ENCODE measurements at regions not wholly inside any gene's neighbourhood (a gene's known extent, or its start where the extent isn't known, plus 50 kb on each side); places are given as distances from the start of the nearest gene placed in this dataset.

GRCh38 chr13:78750735-78751134, 91.8 kb upstream of the OBI1 start:
- WGBS (ENCODE audit: insufficient coverage, low coverage, low lambda C conversion rate, missing lambda C conversion rate): 76% methylated on average over 2 of the region's 2 CpGs
- Histone ChIP-seq H3K36me3 (no peaks in the 10 kb centered on the region), H3K27ac (no peak overlapping the region), H3K27me3 (no peaks in the 10 kb centered on the region), H3K9me3 (no peaks in the 10 kb centered on the region), H3K4me1 (no peaks in the 10 kb centered on the region), H3K4me3 (no peak overlapping the region)
- no peak for ATAC-seq
- TF ChIP-seq, protein P1, sequence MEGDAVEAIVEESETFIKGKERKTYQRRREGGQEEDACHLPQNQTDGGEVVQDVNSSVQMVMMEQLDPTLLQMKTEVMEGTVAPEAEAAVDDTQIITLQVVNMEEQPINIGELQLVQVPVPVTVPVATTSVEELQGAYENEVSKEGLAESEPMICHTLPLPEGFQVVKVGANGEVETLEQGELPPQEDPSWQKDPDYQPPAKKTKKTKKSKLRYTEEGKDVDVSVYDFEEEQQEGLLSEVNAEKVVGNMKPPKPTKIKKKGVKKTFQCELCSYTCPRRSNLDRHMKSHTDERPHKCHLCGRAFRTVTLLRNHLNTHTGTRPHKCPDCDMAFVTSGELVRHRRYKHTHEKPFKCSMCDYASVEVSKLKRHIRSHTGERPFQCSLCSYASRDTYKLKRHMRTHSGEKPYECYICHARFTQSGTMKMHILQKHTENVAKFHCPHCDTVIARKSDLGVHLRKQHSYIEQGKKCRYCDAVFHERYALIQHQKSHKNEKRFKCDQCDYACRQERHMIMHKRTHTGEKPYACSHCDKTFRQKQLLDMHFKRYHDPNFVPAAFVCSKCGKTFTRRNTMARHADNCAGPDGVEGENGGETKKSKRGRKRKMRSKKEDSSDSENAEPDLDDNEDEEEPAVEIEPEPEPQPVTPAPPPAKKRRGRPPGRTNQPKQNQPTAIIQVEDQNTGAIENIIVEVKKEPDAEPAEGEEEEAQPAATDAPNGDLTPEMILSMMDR (IDR thresholded peaks at IDR 0.05): no peak
- TF ChIP-seq POLR2A (IDR thresholded peaks at IDR 0.05): no peak
- intact Hi-C loops (cut with DNase I): no loop called here
- DNase-seq: no peak

- WGBS (ENCODE audit: insufficient coverage, low coverage, low lambda C conversion rate, missing lambda C conversion rate): 51% methylated on average over 2 of the region's 3 CpGs
- intact Hi-C loops (cut with DNase I): no loop called here
Observed at GRCh38 chr13:78743973-78744372, 85.0 kb upstream of the OBI1 start.

GRCh38 chr13:78742659-78743058, 83.7 kb upstream of the OBI1 start:
- 54% methylated on average over 5 of the region's 5 CpGs for WGBS (ENCODE audit: insufficient coverage, low coverage, low lambda C conversion rate, missing lambda C conversion rate)
- Histone ChIP-seq H3K9me3 (no peaks in the 10 kb centered on the region), H3K36me3 (no peaks in the 10 kb centered on the region), H3K27ac (no peak overlapping the region), H3K27me3 (no peaks in the 10 kb centered on the region), H3K4me3 (no peak overlapping the region), H3K4me1 (no peaks in the 10 kb centered on the region)
- no peak for ATAC-seq
- intact Hi-C loops (cut with DNase I): no loop called here
- DNase-seq: no peak
- TF ChIP-seq POLR2A (IDR thresholded peaks at IDR 0.05): no peak
- TF ChIP-seq, protein P1 (IDR thresholded peaks at IDR 0.05): no peak

More at GRCh38 chr13:78743973-78744372, 85.0 kb upstream of the OBI1 start:
- H3K4me1 ChIP-seq: no peaks in the 10 kb centered on the region
- H3K27ac ChIP-seq: no peak overlapping the region
- no peaks in the 10 kb centered on the region for H3K9me3 ChIP-seq
- ATAC-seq (no peak), DNase-seq (no peak)
- H3K36me3 ChIP-seq: no peaks in the 10 kb centered on the region
- no peak overlapping the region for H3K4me3 ChIP-seq
- H3K27me3 ChIP-seq: no peaks in the 10 kb centered on the region
- TF ChIP-seq POLR2A (IDR thresholded peaks at IDR 0.05): no peak
- TF ChIP-seq, protein P1 (IDR thresholded peaks at IDR 0.05): no peak

- no peak overlapping the region for H3K4me3 ChIP-seq
- no peaks in the 10 kb centered on the region for H3K36me3 ChIP-seq
Observed at GRCh38 chr13:78736142-78736541, 77.2 kb upstream of the OBI1 start.

More at GRCh38 chr13:78736142-78736541, 77.2 kb upstream of the OBI1 start:
- intact Hi-C loops (cut with DNase I): no loop called here
- ATAC-seq (no peak), DNase-seq (no peak)
- Histone ChIP-seq H3K27me3 (no peaks in the 10 kb centered on the region), H3K27ac (no peak overlapping the region), H3K4me1 (no peaks in the 10 kb centered on the region), H3K9me3 (no peaks in the 10 kb centered on the region)
- TF ChIP-seq POLR2A (IDR thresholded peaks at IDR 0.05): no peak
- TF ChIP-seq, protein P1 (IDR thresholded peaks at IDR 0.05): no peak
